Stomach (tissue), 8 donors: ENCODE measurements at regions not wholly inside any gene's neighbourhood (a gene's known extent, or its start where the extent isn't known, plus 50 kb on each side); places are given as distances from the start of the nearest gene placed in this dataset.

Experiments used
- DNase-seq, 2 donors: peaks; one replicate each; pipeline versions ENCODE4 v3.0.0 to v3.0.0-alpha.2; 2013 to 2019
- H3K27ac ChIP-seq, 5 donors: fragments of 200-600 bp in 4 of 5; sonication (generic) in 4 of 5; one replicate each; pipeline ENCODE4 v1.5.1; 2013 to 2019; ENCODE audit warnings: mild to moderate bottlenecking in 1 of 5, moderate library complexity in 1 of 5
- H3K27me3 ChIP-seq, 3 donors: fragments of 200-600 bp; sonication (generic); one replicate each; pipeline ENCODE4 v1.5.1; 2017 to 2019; ENCODE audit warnings: mixed run types in 1 of 3
- H3K36me3 ChIP-seq, 4 donors: fragments of 200-600 bp; sonication (generic); 1 replicate in 3 of 4; 2 replicates in 1 of 4; pipeline ENCODE4 v1.5.1; 2016 to 2019
- H3K4me1 ChIP-seq, 4 donors: fragments of 200-600 bp; sonication (generic); one replicate each; pipeline ENCODE4 v1.5.1; 2016 to 2019
- H3K4me3 ChIP-seq, 4 donors: fragments of 200-600 bp; sonication (generic) in 3 of 4; one replicate each; pipeline ENCODE4 v1.5.1; 2016 to 2019; ENCODE audit warnings: mild to moderate bottlenecking in 1 of 4
- H3K9me3 ChIP-seq, 4 donors: fragments of 200-600 bp; sonication (generic); one replicate each; pipeline ENCODE4 v1.5.1; 2016 to 2019
- CTCF ChIP-seq, 7 experiments: fragments of 450-650 bp in 4 of 7; fragments of 200-600 bp in 3 of 7; sonication (generic) in 3 of 7; IDR thresholded peaks; one replicate each; pipeline ENCODE4 v1.5.1; 2016 to 2019; ENCODE audit warnings: antibody characterized with exemption in 7 of 7, control low read depth in 2 of 7, mild to moderate bottlenecking in 1 of 7
- EP300 ChIP-seq: sonication (generic); formaldehyde crosslinking; IDR thresholded peaks from one replicate; pipeline ENCODE4 v1.6.1; 2017; ENCODE audit warnings: antibody characterized with exemption
- POLR2A ChIP-seq, 4 donors: fragments of 450-650 bp; IDR thresholded peaks; one replicate each; pipeline ENCODE4 v1.6.1; 2016; ENCODE audit warnings: antibody characterized with exemption in 4 of 4, control low read depth in 2 of 4, mild to moderate bottlenecking in 1 of 4, moderate library complexity in 1 of 4
- POLR2AphosphoS5 ChIP-seq, 3 donors: sonication (generic); formaldehyde crosslinking; IDR thresholded peaks; one replicate each; pipeline ENCODE4 v1.6.1; 2016; ENCODE audit warnings: antibody characterized with exemption in 3 of 3
- WGBS, 5 donors: extraction: QIAGEN DNeasy Blood & Tissue Kit in 3 of 5; methylation state at CpG; one replicate each; pipeline versions ENCODE4 v1.1.5 to v1.1.7; 2013 to 2018; 5-methylcytosine and 5-hydroxymethylcytosine counted together
- intact Hi-C: fragments of 100-400 bp; cut with DNase I; formaldehyde crosslinking; loops from one replicate; pipeline ENCODE4 v1.15.1; 2023; ENCODE audit warnings: low total_unique reads
- donor health status: healthy with polysubstance abuse.
- donor health status: Bipolar disorder and iron deficiency.
- donor health status: healthy.

DNA sequence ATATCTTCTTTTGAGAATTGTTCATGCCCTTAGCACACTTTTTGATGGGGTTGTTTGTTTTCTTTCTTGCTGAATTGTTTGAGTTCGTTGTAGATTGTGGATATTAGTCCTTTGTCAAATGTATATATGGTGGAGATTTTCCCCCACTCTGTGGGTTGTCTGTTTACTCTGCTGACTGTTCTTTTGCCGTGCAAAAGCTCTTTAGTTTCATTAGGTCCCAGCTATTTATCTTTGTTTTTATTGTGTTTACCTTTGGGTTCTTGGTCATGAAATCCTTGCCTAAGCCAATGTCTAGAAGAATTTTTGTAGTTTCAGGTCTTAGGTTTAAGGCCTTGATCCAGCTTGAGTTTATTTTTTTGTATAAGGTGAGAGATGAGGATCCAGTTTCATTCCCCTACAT is 1372.6 kb upstream of the TENM3 start:
- Histone ChIP-seq H3K4me1 (no peaks in the 10 kb centered on the region), H3K36me3 (no peaks in the 10 kb centered on the region), H3K9me3 (peaks cover 0 to 28% (median 22%) of the 10 kb centered on the region in 4 donors), H3K27me3 (no peaks in the 10 kb centered on the region), H3K4me3 (no peak overlapping the region), H3K27ac (no peak overlapping the region)
- TF ChIP-seq EP300 (no peak), CTCF (IDR thresholded peaks at IDR 0.05) (no peak), POLR2AphosphoS5 (IDR thresholded peaks at IDR 0.05) (no peak), POLR2A (IDR thresholded peaks at IDR 0.05) (no peak)
- intact Hi-C loops: no loop called here
- 21 to 29% (median 26%) methylated on average over 2 of the region's 2 CpGs for WGBS, 5 donors
- no peak for DNase-seq

GRCh38 chr4:180898305-180898704 is 1344.9 kb upstream of the TENM3 start:
- Histone ChIP-seq H3K36me3 (no peaks in the 10 kb centered on the region), H3K27me3 (no peaks in the 10 kb centered on the region), H3K4me3 (no peak overlapping the region), H3K9me3 (peaks cover 0 to 4% (median 0%) of the 10 kb centered on the region in 4 donors), H3K27ac (no peak overlapping the region), H3K4me1 (no peaks in the 10 kb centered on the region)
- TF ChIP-seq POLR2AphosphoS5 (IDR thresholded peaks at IDR 0.05): no peak
- no peak for TF ChIP-seq CTCF (IDR thresholded peaks at IDR 0.05)
- WGBS, 5 donors: 0 to 2% (median 0%) methylated on average over 1 of the region's 1 CpG
- DNase-seq: no peak
- intact Hi-C loops: no loop called here

GRCh38 chr4:180900781-180901180 is 1342.4 kb upstream of the TENM3 start:
- H3K4me1 ChIP-seq: no peaks in the 10 kb centered on the region
- H3K36me3 ChIP-seq: no peaks in the 10 kb centered on the region
- H3K27ac ChIP-seq: no peak overlapping the region
- intact Hi-C loops: no loop called here
- H3K9me3 ChIP-seq: peaks cover 0 to 4% (median 0%) of the 10 kb centered on the region in 4 donors
- TF ChIP-seq EP300: no peak
- DNase-seq: no peak
- H3K27me3 ChIP-seq: no peaks in the 10 kb centered on the region
- no peak overlapping the region for H3K4me3 ChIP-seq
- WGBS, 5 donors: 83 to 93% (median 90%) methylated on average over 4 of the region's 4 CpGs

- Histone ChIP-seq H3K27me3 (no peaks in the 10 kb centered on the region), H3K36me3 (no peaks in the 10 kb centered on the region), H3K27ac (no peak overlapping the region), H3K4me3 (no peak overlapping the region), H3K9me3 (no peaks in the 10 kb centered on the region), H3K4me1 (no peaks in the 10 kb centered on the region)
- no peak for DNase-seq
- no peak for TF ChIP-seq EP300
- no peak for TF ChIP-seq CTCF (IDR thresholded peaks at IDR 0.05)
- TF ChIP-seq POLR2A (IDR thresholded peaks at IDR 0.05): no peak
- TF ChIP-seq POLR2AphosphoS5 (IDR thresholded peaks at IDR 0.05): no peak
- WGBS, 5 donors: 48 to 92% (median 82%) methylated on average over 1 of the region's 1 CpG
- intact Hi-C loops: no loop called here
Observed at GRCh38 chr4:180909279-180909678, 1333.9 kb upstream of the TENM3 start.

DNA sequence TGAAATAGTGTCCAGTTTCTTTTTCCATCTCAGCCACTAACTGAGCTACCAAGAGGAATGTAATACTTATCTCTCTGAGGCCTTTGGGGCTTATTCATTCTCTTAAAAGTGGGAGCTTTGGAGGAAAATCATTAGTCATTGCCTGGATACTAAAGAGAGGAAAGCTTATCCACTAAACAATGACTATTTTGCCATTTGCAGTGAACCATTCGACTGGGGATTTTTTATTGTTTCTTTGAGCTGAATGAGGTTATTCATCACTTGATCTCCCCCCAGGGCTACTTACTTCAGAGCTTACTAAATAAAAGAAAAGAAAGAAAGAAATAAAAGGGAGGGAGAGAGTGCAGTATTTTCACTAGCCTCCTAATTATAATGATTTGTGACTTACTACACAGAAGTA is 1329.5 kb upstream of the TENM3 start:
- intact Hi-C loops: no loop called here
- Histone ChIP-seq H3K4me1 (no peaks in the 10 kb centered on the region), H3K36me3 (no peaks in the 10 kb centered on the region), H3K27ac (no peak overlapping the region), H3K27me3 (no peaks in the 10 kb centered on the region), H3K4me3 (no peak overlapping the region), H3K9me3 (no peaks in the 10 kb centered on the region)
- no peak for TF ChIP-seq POLR2A (IDR thresholded peaks at IDR 0.05)
- no peak for TF ChIP-seq EP300
- TF ChIP-seq POLR2AphosphoS5 (IDR thresholded peaks at IDR 0.05): no peak
- no peak for TF ChIP-seq CTCF (IDR thresholded peaks at IDR 0.05)
- DNase-seq: no peak
- 37 to 60% (median 43%) methylated on average over 1 of the region's 1 CpG for WGBS, 5 donors
